Astrocyte of the spinal cord (primary cell): ENCODE measurements at regions not wholly inside any gene's neighbourhood (a gene's known extent, or its start where the extent isn't known, plus 50 kb on each side); places are given as distances from the start of the nearest gene placed in this dataset.

Source experiments
- DNase-seq: peaks from one replicate; pipeline ENCODE4 v3.0.0; 2011; ENCODE audit warnings: low read depth, low spot score
- H3K4me3 ChIP-seq: 2 replicates; pipeline ENCODE4 v1.5.1; 2011; ENCODE audit warnings: low read depth, mild to moderate bottlenecking, low read length, moderate library complexity
- CTCF ChIP-seq: IDR thresholded peaks from 2 replicates; pipeline ENCODE4 v1.5.1; 2012; ENCODE audit warnings: low read depth, mild to moderate bottlenecking, low read length, inconsistent platforms
- in situ Hi-C: cut with HindIII; loops from 2 replicates; pipeline ENCODE4 v1.10.0; 2017; ENCODE audit warnings: low sequenced_read_pairs

- no peak for DNase-seq
- no peak for TF ChIP-seq CTCF
- in situ Hi-C loops = no loop called here
- no peak overlapping the region for H3K4me3 ChIP-seq
Observed at GRCh38 chr2:6281524-6281923, 584.2 kb downstream of the CMPK2 start.

- in situ Hi-C loops = no loop called here
- DNase-seq = no peak
- TF ChIP-seq CTCF = no peak
- H3K4me3 ChIP-seq = no peak overlapping the region
Observed at GRCh38 chr2:6283259-6283658, 582.4 kb downstream of the CMPK2 start.

DNA sequence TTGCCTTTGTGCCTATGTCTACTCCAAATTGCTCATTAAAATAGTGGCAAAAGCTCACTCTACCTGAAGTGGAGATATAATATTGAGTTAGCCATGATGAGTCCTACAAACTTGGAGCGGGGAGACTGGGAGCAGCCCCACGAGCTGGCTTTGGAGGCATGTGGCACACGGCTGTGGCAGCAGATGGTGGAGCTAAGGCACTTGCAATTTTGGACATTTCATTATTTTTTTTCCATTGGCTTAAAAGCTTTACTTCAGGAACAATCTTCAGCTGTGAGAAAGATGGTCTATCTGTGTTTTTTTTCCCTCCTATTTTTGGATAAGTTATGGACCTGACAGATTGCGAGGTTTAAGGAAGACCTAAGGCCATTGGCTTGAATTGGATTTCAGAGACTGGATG, 578.3 kb downstream of the CMPK2 start:
- no peak for TF ChIP-seq CTCF
- DNase-seq = no peak
- in situ Hi-C loops = no loop called here
- H3K4me3 ChIP-seq = no peak overlapping the region

DNA sequence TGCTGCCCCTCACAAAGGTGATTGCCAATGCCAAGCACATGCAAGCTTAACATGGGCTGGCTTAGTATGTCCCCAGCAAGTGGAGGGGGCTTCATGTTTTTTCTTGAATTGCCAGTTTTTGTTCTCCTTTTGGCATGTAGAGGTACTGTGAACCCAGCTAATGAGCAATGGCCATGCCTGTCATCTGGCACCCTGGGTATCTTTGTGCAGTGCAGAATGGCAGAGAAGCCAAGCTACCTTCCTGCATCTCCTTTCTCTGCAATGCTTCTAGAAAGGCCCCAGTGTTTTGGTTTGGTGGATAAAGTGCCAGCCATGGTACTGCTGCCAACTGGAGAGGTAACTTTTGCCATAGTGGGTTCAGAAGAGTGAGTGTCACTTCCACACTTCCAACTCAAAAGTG, 576.9 kb downstream of the CMPK2 start:
- no peak for DNase-seq
- no peak for TF ChIP-seq CTCF
- H3K4me3 ChIP-seq = no peak overlapping the region
- in situ Hi-C loops = no loop called here

DNA sequence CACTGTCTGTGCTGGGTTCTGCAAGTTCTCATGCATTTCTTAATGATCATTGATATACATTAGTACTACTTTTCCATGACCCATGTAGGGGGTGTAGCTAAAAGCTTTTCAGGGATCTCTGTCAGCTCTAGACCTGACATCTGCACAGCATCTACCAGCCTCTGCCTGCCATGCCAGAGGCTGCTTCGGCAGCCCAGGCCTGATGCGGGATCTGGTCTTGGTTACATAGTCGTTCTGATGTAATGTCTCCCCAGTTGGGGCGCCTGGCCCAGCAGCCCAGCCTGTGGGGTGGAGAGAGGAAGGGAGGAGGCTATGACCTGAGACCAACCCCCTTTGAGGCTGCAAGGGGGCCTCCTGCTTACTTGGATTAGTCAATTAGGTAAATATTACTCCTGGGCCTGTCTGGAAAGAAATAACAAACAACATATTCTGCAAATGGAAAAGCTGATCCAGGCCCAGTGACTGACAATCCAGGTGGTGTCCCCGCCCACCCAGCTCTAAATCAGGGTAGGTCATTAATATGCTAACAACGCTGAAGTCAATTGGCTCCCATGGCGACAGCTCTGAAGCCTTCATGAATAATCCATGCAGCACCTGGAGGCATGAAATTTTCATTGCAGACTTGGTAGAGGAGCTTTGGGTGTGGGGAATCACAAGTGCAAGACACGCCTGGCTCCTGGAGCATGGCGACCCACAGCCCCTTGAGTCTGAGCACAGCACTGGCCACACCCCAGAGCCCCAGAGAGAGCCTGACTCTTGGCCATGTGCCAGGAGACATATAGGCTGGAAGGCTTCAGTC, 575.3 kb downstream of the CMPK2 start:
- TF ChIP-seq CTCF = no peak
- no peak for DNase-seq
- no peak overlapping the region for H3K4me3 ChIP-seq
- in situ Hi-C loops = no loop called here

- in situ Hi-C loops = no loop called here
- H3K4me3 ChIP-seq = no peak overlapping the region
- DNase-seq = no peak
- TF ChIP-seq CTCF = no peak
Observed at GRCh38 chr2:6294791-6295190, 570.9 kb downstream of the CMPK2 start.
